Central memory CD4-positive, alpha-beta T cell (primary cell): ENCODE measurements at regions not wholly inside any gene's neighbourhood (a gene's known extent, or its start where the extent isn't known, plus 50 kb on each side); places are given as distances from the start of the nearest gene placed in this dataset.
A peak's percentile ranks its signal among the peaks of the same experiment; 100 is the strongest.
"Not testable (repeated sequence)": the region's sequence is repeated elsewhere in the genome, so short reads cannot be mapped to it uniquely, and the experiment has no call there.

Experiments used
- DNase-seq: peaks from one replicate; pipeline ENCODE4 v3.0.0; 2022

GRCh38 chr9:104980039-104980654, 52.2 kb upstream of the ABCA1 start:
- DNase-seq: no peak

- DNase-seq: no peak
Measured at GRCh38 chr9:104981543-104982129, 53.7 kb upstream of the ABCA1 start.

- no peak for DNase-seq
Measured at GRCh38 chr9:104982543-104982942, 54.6 kb upstream of the ABCA1 start.

DNA sequence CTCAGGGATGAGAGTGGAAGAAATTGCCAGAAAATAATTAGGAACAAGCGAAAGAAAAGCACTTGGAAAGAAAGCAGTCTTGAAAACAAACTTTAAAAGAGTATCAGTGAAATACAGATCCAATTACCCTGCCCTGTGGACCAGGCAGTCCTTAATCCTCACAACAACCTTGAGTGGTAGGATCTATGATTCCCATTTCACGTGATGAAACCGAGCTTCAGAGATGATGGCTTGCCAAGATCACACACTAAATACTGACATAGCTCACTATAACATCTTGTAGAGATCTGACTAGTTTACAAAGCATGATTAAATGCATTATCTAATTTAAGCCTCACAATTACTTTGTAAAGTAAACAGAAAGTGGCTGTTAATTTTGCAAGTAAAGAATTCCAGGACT, 55.5 kb upstream of the ABCA1 start:
- no peak for DNase-seq

- no peak for DNase-seq
Measured at GRCh38 chr9:104984121-104984520, 56.2 kb upstream of the ABCA1 start.

DNA sequence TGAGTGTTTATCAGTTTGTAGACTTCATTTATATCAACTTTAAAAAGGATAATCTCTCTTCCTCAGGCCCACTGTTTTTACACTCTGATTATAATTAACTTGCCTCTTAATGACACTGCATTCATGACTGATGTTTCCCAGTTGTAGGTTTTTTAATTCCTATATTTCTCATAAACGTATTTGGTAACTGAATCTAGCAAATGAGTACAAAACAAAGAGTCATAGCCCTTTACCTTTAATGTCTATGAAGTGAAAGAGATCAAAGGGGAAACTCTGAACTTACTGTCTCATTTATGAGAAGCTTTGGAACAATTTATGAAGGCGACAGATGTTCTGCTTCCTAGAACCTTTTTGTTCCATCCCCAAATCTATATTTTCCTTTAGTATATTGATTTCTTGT, 56.6 kb upstream of the ABCA1 start:
- DNase-seq: no peak

- no peak for DNase-seq
Measured at GRCh38 chr9:104984948-104985347, 57.0 kb upstream of the ABCA1 start.

DNA sequence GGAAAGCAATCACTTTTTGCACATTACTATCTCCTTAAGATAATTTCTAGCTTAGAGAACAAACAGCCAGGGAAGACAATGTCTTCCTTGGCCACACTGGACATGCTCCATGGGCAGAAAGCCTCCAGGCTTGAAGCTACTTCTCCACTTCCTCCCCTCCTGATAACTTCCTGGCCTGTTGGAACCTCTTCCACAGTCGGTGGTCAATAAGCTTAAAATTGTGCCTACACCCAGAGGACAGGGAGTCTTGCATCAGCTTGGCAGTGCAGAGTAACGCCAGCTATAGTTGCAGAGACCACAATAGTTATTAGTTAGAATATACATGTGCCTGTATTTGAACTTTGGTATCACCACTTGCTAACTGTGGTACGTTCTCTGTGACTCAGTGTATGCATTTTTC, 58.1 kb upstream of the ABCA1 start:
- DNase-seq: no peak

DNA sequence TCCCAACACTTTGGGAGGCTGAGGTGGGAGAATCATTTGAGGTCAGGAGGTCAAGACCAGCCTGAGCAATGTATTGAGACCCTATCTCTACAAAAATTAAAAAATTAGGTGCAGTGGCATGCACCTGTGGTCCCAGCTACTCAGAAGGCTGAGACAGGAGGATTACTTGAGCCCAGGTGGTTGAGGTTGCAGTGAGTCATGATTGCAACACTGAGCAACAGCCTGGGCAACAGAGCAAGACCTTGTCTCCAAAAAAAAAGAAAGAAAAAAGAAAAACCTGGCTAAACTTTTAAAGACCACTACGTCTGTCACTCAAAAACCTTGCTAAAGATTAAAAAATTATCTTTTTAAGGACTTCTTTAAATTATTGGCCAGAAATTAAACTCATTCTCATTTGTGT, 59.8 kb upstream of the ABCA1 start:
- DNase-seq: no peak

- no peak for DNase-seq
Measured at GRCh38 chr9:104988539-104988938, 60.6 kb upstream of the ABCA1 start.

DNA sequence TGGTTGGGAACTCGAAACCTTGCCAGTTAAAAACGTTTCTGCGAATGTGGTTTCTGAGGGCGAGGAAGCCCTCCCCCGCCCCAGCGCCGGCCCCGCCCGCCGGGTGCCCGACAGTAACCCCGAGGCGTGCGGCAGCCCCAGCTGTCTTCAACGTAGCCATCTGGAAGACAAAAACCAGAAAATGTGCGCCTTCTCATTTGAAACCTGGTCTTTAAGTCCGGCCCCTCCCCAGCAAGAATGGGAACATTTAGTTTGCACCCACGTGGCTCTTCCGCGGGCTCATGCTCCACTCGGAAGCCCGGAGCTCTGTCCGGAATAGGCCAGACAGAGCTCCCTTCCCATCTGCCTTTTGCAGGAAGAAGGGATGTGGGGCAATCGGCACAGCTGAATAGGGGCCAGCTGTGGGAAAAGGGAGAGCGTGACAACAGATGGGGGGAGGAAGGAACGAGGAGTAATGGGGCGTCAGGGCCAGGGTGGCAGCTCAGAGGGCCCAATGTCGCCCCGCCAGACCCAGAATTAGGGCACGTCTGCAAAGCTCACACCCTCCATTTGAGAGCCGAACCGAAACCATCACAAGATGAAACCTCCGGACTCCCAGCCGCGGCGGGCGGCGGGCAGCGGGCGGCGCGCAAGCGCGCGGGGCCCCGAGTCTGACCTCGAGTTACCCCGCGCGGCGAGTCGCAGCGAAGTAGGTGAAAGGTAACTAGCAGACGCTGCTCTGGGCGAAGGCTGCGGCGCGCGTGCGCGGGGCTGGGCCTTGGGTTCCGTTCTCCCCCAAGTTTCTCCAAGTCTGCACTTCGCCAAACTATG, 63.4 kb upstream of the ABCA1 start:
- DNase-seq: peak; percentile 92

DNA sequence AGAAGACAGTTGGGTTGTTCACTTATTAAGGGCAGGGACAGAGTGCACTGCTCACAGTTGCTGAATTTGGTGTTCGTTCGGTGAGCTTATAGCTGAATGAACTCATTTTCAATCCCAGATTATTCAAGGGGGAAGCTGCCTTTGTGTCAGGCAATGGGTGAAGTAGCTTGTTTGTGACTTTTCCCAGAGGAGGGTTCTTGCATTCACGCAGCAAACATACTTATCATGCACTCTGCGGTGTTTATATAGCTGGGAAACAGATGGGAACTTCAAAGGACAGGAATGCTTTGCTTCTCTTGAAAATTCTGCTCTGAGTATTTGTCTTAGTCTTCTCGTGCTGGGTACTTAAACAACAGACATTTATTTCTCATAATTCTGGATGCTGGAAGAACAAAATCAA, 64.7 kb upstream of the ABCA1 start:
- DNase-seq: no peak

- peak; percentile 42 for DNase-seq
Measured at GRCh38 chr9:104993291-104993963, 65.5 kb upstream of the ABCA1 start.

- DNase-seq: no peak
Measured at GRCh38 chr9:104997536-104997935, 69.6 kb upstream of the ABCA1 start.

- DNase-seq: no peak
Measured at GRCh38 chr9:104999136-104999535, 71.2 kb upstream of the ABCA1 start.

- not testable (repeated sequence) for DNase-seq
Measured at GRCh38 chr9:105000529-105000928, 72.6 kb upstream of the ABCA1 start.

DNA sequence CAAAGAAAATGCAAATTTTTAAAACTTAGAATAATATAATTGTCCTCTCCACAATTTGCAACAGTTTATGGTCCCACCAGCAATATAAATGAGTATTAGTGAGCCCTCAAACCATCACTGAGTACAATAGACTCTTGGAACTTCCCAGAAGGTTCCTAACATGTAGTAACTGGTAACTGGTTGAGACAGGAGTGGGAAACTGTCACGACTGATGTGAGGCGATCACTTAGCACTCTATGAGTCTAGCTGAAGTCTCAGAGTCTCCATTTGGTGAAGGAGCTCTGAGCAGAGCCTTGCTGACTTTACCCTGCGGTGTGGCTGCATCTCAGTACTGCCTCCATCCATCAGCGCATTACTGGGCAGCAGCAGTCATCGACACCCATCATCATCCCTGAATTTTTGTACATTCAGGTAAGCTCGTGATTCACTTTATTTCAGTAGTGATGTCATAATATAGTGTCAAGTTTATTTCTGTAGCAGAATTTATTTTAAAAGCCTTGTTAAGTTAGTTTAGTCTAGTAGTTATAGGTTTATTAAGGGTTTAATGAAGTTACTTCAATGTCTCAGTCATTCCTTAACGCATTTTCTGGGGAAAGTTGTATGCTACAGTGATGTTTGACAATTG, 76.6 kb upstream of the ABCA1 start:
- no peak for DNase-seq

DNA sequence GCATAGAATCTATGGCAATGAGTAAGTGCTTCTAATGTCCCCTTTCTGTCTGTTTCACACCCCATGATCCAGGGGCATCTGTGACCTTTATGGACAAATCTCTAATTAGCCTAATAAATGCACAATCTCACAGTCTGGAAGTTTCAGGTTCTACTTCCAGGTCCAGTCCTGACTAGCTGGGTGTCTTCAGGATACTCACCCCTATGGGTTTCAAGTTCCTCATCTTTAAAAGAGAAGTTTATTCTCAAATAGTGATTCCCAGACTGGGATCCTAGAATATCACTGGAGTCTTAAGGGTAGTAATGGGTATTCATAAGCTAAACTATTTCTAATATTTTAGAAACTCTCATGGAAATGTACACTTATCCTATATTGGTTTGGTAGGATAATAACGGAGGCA, 77.2 kb upstream of the ABCA1 start:
- DNase-seq: no peak

DNA sequence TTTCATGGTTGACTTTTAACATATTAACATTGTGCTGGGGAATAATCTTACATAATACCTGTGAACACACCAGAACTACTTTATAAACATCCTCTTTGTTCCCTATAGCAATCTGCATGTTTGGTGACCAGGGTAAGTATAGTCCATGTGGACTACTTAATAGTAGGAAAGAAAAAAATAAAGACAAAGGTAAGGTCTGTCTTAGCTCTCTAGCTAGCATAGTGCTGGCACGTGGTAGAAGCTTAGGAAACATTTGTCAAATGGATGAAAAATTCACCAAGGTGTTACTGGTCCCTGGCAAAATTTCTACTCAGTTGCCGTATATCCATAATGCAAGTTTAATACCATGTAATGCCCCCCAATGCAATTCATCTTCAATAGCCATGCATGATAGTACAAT, 78.6 kb upstream of the ABCA1 start:
- no peak for DNase-seq

DNA sequence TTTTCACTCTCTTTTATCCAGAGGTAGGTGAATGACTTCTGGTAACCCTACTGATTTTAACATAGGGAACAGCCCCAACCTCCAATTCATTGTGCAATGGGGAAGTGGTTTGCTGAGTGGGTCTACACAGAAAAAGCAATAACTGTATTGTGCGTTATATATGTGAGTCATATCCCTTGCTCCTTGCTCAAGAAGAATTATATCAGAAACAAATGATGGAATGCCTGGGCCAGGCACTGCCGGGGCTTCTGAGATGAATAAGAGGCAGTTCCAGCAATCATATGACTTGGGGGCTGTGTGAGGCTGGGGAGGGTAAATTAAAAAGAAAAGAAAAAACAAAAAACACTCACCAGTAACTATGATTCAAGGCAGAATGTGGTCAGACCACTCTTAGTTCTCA, 79.2 kb upstream of the ABCA1 start:
- no peak for DNase-seq

DNA sequence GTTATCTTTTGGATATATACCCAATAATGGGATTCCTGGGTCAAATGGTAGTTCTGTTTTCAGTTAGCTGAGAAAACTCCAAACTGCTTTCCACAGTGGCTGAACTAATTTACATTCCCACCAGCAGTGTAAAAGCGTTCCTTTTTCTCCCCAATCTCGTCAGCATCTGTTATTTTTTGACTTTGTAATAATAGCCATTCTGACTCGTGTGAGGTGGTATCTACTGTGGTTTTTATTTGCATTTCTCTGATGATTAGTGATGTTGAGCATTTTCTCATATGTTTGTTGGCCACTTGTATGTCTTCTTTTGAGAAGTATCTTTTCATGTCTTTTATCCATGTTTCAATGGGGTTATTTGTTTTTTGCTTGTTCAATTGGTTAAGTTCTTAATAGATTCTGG, 82.1 kb upstream of the ABCA1 start:
- not testable (repeated sequence) for DNase-seq

DNA sequence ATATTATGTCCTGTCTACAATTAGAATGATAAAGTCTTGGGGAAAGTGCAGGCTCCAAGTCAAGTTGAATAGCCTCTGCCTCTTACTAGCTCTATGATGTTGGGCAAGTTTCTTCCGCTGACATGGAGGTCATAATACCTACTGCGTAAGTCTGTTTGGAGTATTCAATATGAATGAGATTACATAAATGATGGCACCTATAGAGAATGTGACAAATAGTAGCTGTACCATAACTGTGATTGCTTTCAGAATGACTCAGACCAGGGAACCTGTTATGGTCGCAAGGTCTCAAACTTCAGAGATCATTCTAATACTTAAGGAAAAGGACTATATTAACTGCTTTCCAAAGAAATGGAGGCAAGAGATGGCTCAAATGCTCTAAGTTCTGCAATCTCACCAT, 94.0 kb upstream of the ABCA1 start:
- no peak for DNase-seq

GRCh38 chr9:105022545-105022944, 94.6 kb upstream of the ABCA1 start:
- DNase-seq: not testable (repeated sequence)
